ENCODE measurements at regions not wholly inside any gene's neighbourhood (a gene's known extent, or its start where the extent isn't known, plus 50 kb on each side); places are given as distances from the start of the nearest gene placed in this dataset.

- no peak overlapping the region for H3K4me3 ChIP-seq (ENCODE audit: low read length)
- TF ChIP-seq ZNF274 (IDR thresholded peaks at IDR 0.05; ENCODE audit: low read depth, low read length), result no peak
Observed at GRCh38 chr5:68550015-68550414, 334.5 kb downstream of the PIK3R1 start.

DNA sequence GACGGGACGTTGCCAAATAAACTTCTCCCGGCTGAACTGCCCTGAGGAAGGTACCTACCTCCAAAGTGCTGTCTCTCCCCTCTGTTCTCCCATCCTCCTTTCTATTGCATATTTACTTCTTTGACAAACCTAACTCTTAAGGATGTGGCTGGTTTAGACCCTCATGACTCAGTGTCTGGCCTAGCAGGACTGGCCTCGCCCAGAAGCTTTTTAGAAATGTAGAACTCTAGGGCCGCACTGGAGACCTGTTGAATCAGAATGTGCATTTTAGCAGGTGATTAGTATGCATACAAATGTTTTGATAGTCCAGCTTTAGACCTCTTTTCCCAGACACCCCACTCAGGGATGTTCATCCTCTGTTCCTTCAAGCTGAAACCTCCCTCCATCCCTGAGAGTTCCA is 335.9 kb downstream of the PIK3R1 start:
- no peak for TF ChIP-seq ZNF274 (IDR thresholded peaks at IDR 0.05; ENCODE audit: low read depth, low read length)
- no peak overlapping the region for H3K4me3 ChIP-seq (ENCODE audit: low read length)

GRCh38 chr5:68554571-68555279 is 339.2 kb downstream of the PIK3R1 start:
- no peak for TF ChIP-seq ZNF274 (IDR thresholded peaks at IDR 0.05; ENCODE audit: low read depth, low read length)
- H3K4me3 ChIP-seq (ENCODE audit: low read length), result no peak overlapping the region

DNA sequence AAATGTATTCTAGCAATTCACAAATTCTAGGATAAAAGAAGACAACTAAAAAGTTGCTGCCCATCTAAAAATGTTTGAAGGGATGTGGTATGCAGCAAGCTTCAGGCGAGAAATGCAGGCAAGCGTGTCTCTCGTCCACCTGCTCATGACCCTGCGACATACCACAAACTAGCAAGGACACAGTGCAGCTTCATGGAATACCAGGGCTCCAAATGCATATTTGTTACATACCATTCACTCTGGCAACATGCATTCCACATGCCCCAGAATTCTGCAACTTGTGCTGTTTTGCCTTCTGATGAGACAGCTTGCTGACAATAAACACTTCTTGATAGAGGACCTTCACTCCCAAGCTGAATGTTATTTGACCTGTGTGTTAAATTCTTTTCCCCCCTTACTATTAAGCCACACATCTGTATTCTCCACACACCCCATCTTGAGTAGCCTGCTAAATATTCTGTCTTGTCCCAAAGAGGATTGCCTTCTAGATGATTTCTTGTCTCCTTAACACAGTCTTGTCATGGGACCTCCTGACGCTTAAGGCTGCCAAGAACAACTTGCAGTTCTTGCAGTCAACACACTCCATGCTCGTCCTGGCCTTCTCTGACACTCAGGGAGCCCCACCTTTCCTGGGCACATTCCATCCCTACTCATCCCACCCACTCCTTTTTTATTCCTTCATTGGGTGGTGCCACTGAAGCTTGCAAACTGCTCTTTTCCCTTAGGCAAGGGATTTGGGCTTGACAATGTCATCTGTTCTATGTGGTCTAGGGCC is 340.5 kb downstream of the PIK3R1 start:
- TF ChIP-seq ZNF274 (IDR thresholded peaks at IDR 0.05; ENCODE audit: low read depth, low read length), result no peak
- no peak overlapping the region for H3K4me3 ChIP-seq (ENCODE audit: low read length)

DNA sequence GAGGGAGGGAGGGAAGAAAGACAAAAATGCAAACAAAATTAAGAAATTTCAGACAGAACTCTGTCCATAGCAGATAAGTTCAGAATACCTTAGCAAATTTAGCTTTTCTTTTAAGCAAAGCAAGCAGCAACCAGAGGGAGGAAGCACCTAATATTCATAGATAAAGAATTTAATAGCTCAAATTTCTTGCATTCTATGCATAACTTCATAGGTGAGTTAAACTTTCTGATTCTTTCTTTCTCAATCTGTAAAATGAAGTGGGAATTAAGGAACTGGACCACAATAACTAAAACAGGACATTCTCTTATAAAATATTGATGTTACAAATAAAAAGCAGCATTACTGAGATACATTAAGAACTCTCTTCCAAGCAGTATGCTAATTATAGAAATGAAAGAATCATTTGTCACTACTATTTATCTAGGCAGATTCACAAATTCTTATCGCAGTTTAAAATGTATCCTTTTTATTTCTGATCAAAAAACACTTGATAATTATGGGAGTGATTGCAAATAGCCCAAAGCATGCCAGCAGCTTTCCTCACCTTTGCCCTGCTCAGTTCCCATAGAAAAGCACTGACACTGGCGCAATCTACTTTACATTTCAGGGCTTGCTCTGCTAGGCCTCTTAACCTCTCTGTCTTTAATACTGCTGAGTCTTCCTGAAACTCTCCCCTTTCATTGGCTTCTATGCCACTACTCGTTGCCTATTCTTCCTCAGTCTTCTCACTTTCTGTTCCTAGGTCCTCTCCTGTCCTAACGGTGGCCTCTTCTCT is 341.8 kb downstream of the PIK3R1 start:
- H3K4me3 ChIP-seq (ENCODE audit: low read length), result no peak overlapping the region
- TF ChIP-seq ZNF274 (IDR thresholded peaks at IDR 0.05; ENCODE audit: low read depth, low read length), result no peak

DNA sequence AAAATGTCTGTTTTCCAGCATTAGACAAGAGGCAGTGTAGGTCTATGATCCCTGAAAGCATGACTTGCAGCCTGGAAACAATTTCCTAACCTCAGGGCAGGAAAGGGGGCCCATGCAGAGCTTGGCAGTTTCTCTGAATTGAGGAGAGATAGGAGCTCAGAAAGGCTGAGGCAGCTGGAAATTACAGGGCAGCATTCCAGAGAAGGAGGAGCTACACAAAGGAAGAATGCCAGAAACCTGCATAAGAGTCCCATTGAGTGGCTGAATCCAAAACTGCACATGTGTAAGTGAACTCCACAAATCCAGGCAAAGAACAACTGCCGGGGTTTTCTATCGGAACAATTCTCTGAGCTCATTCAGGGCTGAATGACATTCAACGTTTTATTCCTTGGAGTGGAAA is 346.8 kb downstream of the PIK3R1 start:
- H3K4me3 ChIP-seq (ENCODE audit: low read length), result no peak overlapping the region
- no peak for TF ChIP-seq ZNF274 (IDR thresholded peaks at IDR 0.05; ENCODE audit: low read depth, low read length)

GRCh38 chr5:68565427-68565826 is 349.9 kb downstream of the PIK3R1 start:
- H3K4me3 ChIP-seq (ENCODE audit: low read length), result no peak overlapping the region
- TF ChIP-seq ZNF274 (IDR thresholded peaks at IDR 0.05; ENCODE audit: low read depth, low read length), result no peak

DNA sequence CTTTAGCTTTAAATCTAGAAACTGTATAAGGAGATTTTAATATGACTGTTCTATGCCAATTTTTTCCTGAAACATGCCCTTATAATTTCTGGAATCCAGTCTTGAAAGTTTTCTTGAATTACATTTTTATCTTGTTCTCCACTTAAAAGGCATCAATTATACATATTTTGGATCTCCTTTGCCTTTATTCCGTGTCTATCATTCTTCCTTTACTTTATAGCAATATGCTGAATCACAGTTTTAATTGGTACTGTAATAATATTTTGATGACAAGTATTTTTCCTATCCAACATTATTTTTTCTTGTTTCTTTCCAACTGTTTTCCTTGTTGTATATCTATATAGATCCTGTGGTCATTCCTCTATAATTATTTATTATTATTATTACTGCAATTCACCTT is 361.2 kb downstream of the PIK3R1 start:
- no peak overlapping the region for H3K4me3 ChIP-seq (ENCODE audit: low read length)
- no peak for TF ChIP-seq ZNF274 (IDR thresholded peaks at IDR 0.05; ENCODE audit: low read depth, low read length)

DNA sequence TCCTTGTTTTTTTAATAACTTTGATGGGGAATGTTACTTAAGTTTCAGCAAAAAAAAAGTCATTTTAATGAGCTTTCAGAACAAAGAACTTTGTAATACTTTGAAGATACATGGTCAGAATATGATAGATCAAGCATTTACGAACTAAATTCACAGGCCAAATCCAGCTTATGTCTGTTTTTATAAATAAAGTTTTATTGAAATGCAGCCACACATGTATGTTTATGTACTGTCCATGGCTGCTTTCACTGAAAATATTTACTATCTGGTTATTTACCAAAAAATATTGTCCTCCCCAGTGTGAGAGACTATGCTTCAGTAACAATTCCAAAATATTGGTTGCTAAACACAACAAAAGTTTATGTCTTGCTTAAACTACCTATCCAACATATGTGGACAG is 366.7 kb downstream of the PIK3R1 start:
- H3K4me3 ChIP-seq (ENCODE audit: low read length), result no peak overlapping the region
- no peak for TF ChIP-seq ZNF274 (IDR thresholded peaks at IDR 0.05; ENCODE audit: low read depth, low read length)

- TF ChIP-seq ZNF274 (IDR thresholded peaks at IDR 0.05; ENCODE audit: low read depth, low read length), result no peak
- no peak overlapping the region for H3K4me3 ChIP-seq (ENCODE audit: low read length)
Observed at GRCh38 chr5:68587171-68587570, 371.6 kb downstream of the PIK3R1 start.

GRCh38 chr5:68591850-68592249 is 376.3 kb downstream of the PIK3R1 start:
- no peak for TF ChIP-seq ZNF274 (IDR thresholded peaks at IDR 0.05; ENCODE audit: low read depth, low read length)
- no peak overlapping the region for H3K4me3 ChIP-seq (ENCODE audit: low read length)

GRCh38 chr5:68592351-68592750 is 376.8 kb downstream of the PIK3R1 start:
- H3K4me3 ChIP-seq (ENCODE audit: low read length), result no peak overlapping the region
- TF ChIP-seq ZNF274 (IDR thresholded peaks at IDR 0.05; ENCODE audit: low read depth, low read length), result no peak

DNA sequence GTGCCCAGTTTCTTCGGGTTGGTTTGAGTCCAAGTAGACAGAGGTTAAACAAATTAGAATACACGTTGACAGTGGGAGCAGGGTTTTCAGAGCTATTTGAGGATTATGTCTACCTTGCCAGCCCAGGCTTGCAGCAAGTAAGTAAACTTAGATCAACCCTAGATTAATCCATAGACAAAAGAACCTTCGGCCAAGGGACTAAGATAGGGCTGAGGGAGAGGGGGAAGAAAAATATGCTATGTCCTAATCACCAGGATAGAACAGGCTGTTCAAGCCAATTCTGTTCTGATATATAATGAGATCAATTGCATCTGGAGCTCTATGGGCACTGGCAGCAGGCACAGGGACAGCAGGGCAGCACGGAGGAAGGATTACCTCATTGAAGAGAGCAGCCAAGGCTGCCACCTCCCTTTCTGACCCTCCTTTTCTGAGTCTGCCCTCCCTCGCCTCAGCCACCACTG is 377.7 kb downstream of the PIK3R1 start:
- no peak for TF ChIP-seq ZNF274 (IDR thresholded peaks at IDR 0.05; ENCODE audit: low read depth, low read length)
- H3K4me3 ChIP-seq (ENCODE audit: low read length), result no peak overlapping the region

DNA sequence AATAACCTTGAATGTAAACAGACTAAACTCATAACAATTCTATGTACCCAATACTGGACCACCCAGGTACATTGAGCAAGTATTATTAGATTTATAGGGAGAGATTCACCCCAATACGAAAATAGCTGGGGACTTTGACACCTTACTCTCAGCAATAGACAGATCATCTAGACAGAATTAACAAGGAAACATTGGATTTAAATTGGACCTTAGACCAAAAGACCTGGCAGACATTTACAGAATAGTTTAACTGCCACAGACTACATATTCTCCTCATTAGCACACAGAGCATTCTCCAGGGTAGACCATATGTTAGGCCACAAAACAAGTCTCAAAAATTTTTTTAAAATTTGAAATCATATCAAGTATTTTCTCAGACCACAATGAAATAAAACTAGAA is 397.4 kb downstream of the PIK3R1 start:
- no peak for TF ChIP-seq ZNF274 (IDR thresholded peaks at IDR 0.05; ENCODE audit: low read depth, low read length)
- no peak overlapping the region for H3K4me3 ChIP-seq (ENCODE audit: low read length)

DNA sequence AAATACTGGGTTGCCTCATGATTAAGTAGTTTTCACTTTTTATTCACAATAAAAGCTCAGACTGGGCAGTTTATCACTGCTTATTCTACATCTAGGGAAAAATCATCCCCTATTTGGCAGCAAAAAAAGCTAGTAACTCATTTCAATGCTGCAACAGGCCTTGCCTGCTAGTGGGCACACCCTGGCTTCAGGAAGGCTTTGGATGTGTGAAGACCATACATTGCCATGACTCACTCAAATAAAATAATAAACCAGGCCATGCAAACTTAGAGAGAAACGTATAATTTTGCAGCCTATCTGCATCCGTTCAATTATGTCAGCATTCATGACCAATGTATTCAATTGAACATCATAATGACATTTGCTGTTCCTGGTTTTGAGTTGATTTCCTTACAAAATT is 402.9 kb downstream of the PIK3R1 start:
- H3K4me3 ChIP-seq (ENCODE audit: low read length), result no peak overlapping the region
- no peak for TF ChIP-seq ZNF274 (IDR thresholded peaks at IDR 0.05; ENCODE audit: low read depth, low read length)

All from GM08714 (cell line).